IMR-90 (cell line): ENCODE measurements at regions not wholly inside any gene's neighbourhood (a gene's known extent, or its start where the extent isn't known, plus 50 kb on each side); places are given as distances from the start of the nearest gene placed in this dataset.
"Not testable (repeated sequence)": the region's sequence is repeated elsewhere in the genome, so short reads cannot be mapped to it uniquely, and the experiment has no call there.

Source experiments
- ATAC-seq: fragments of 200-7000 bp; cut with Tn5 transposase; 2 replicates; pipeline ENCODE4 v1.9.1; 2020; ENCODE audit warnings: low read depth, mild to moderate bottlenecking, moderate library complexity
- BruUV-seq: library from RNA; stranded (reverse); fragments of 400-500 nt; replicated peaks from 2 replicates; lab custom pipeline; 2021; lab: Mats Ljungman, UMichigan
- CTCF ChIA-PET: fragments of 300-600 bp; formaldehyde crosslinking; extraction: SDS; loops from one replicate; lab custom pipeline; 2021; ENCODE audit warnings: antibody characterized with exemption; lab: Yijun Ruan, JAX
- POLR2A ChIA-PET: fragments of 300-600 bp; sonication (Branson Sonifier 250); formaldehyde crosslinking; loops from one replicate; lab custom pipeline; 2022; ENCODE audit warnings: antibody characterized with exemption; ENCODE audit not compliant: unreplicated experiment; lab: Charles Lee
- DNase-seq: peaks from one replicate; pipeline ENCODE4 v3.0.0; 2013
- H2AFZ ChIP-seq: replicated peaks from 2 replicates; pipeline ENCODE3; 2013; ENCODE audit warnings: low read length, mild to moderate bottlenecking; ENCODE audit not compliant: poor library complexity
- H2AK5ac ChIP-seq: 2 replicates; pipeline ENCODE4 v1.6.1; 2013; ENCODE audit warnings: low read depth, low read length, inconsistent platforms
- H2AK9ac ChIP-seq: replicated peaks from 2 replicates; pipeline ENCODE3; 2013; ENCODE audit warnings: mild to moderate bottlenecking, low read depth, low read length, moderate library complexity; ENCODE audit not compliant: poor library complexity
- H2BK120ac ChIP-seq: 2 replicates; pipeline ENCODE4 v1.6.1; 2013; ENCODE audit warnings: low read depth, low read length, inconsistent platforms
- H2BK15ac ChIP-seq: 3 replicates; pipeline ENCODE4 v1.6.1; 2013; ENCODE audit warnings: low read depth, low read length, inconsistent platforms
- H2BK20ac ChIP-seq: 2 replicates; pipeline ENCODE4 v1.6.1; 2013; ENCODE audit warnings: low read depth, mild to moderate bottlenecking, inconsistent platforms, low read length, moderate library complexity
- H2BK5ac ChIP-seq: 2 replicates; pipeline ENCODE4 v1.6.1; 2013; ENCODE audit warnings: mild to moderate bottlenecking, low read depth, low read length, inconsistent platforms; ENCODE audit not compliant: poor library complexity, severe bottlenecking
- H3K14ac ChIP-seq: replicated peaks from 2 replicates; pipeline ENCODE4 v1.6.1; 2013; ENCODE audit warnings: low read depth, low read length, inconsistent platforms
- H3K18ac ChIP-seq: 2 replicates; pipeline ENCODE4 v1.6.1; 2013; ENCODE audit warnings: low read depth, low read length, control low read depth
- H3K23ac ChIP-seq: 2 replicates; pipeline ENCODE4 v1.6.1; 2013; ENCODE audit warnings: low read depth, low read length, inconsistent platforms
- H3K27ac ChIP-seq: 2 replicates; pipeline ENCODE4 v1.5.1; 2013; ENCODE audit warnings: mild to moderate bottlenecking, control low read depth, low read length; ENCODE audit not compliant: insufficient read depth
- H3K27me3 ChIP-seq: 2 replicates; pipeline ENCODE4 v1.6.1; 2013; ENCODE audit warnings: low read length; ENCODE audit not compliant: control insufficient read depth, insufficient read depth
- H3K36me3 ChIP-seq: 2 replicates; pipeline ENCODE4 v1.6.1; 2013; ENCODE audit warnings: low read length, mixed read lengths; ENCODE audit not compliant: control insufficient read depth, insufficient read depth
- H3K4ac ChIP-seq: 2 replicates; pipeline ENCODE4 v1.6.1; 2013; ENCODE audit warnings: low read depth, low read length, inconsistent platforms
- H3K4me1 ChIP-seq: 2 replicates; pipeline ENCODE4 v1.6.1; 2013; ENCODE audit warnings: low read length, mixed read lengths; ENCODE audit not compliant: control insufficient read depth, insufficient read depth
- H3K4me2 ChIP-seq: 2 replicates; pipeline ENCODE4 v1.6.1; 2013; ENCODE audit warnings: low read depth, mild to moderate bottlenecking, control low read depth, low read length, moderate library complexity
- H3K4me3 ChIP-seq: 2 replicates; pipeline ENCODE4 v1.5.1; 2013; ENCODE audit warnings: low read depth, mild to moderate bottlenecking, control low read depth, low read length, moderate library complexity; ENCODE audit not compliant: insufficient read depth
- H3K56ac ChIP-seq: 2 replicates; pipeline ENCODE4 v1.6.1; 2013; ENCODE audit warnings: low read length, inconsistent platforms; ENCODE audit not compliant: insufficient read depth; ENCODE audit errors: extremely low read depth
- H3K79me1 ChIP-seq, 2 experiments: 2 replicates each; pipeline ENCODE4 v1.6.1; 2013; ENCODE audit warnings: low read length in 2 of 2, inconsistent platforms in 1 of 2, low read depth in 1 of 2
- H3K9ac ChIP-seq: 2 replicates; pipeline ENCODE4 v1.6.1; 2013; ENCODE audit warnings: low read depth, low read length, control low read depth
- H3K9me1 ChIP-seq: 2 replicates; pipeline ENCODE4 v1.6.1; 2013; ENCODE audit warnings: low read length, inconsistent platforms; ENCODE audit not compliant: insufficient read depth
- H3K9me3 ChIP-seq: 2 replicates; pipeline ENCODE4 v1.6.1; 2013; ENCODE audit warnings: low read length; ENCODE audit not compliant: control insufficient read depth, insufficient read depth
- H4K20me1 ChIP-seq: 2 replicates; pipeline ENCODE4 v1.6.1; 2013; ENCODE audit warnings: low read length, inconsistent platforms; ENCODE audit not compliant: insufficient read depth
- H4K5ac ChIP-seq: 2 replicates; pipeline ENCODE4 v1.6.1; 2013; ENCODE audit warnings: mild to moderate bottlenecking, low read depth, low read length, control low read depth
- H4K8ac ChIP-seq, 2 experiments: 2 replicates each; pipeline ENCODE4 v1.6.1; 2013; ENCODE audit warnings: low read depth in 2 of 2, low read length in 2 of 2, control low read depth in 1 of 2, inconsistent platforms in 1 of 2
- H4K91ac ChIP-seq: 2 replicates; pipeline ENCODE4 v1.6.1; 2013; ENCODE audit warnings: low read depth, low read length, inconsistent platforms; ENCODE audit not compliant: insufficient read depth
- BHLHE40 ChIP-seq: fragments of 150-350 bp; IDR thresholded peaks from 2 replicates; pipeline ENCODE4 v1.6.1; 2016; ENCODE audit warnings: mild to moderate bottlenecking, low read depth, low read length
- CEBPB ChIP-seq: IDR thresholded peaks from 2 replicates; pipeline ENCODE4 v1.6.1; 2012; ENCODE audit warnings: low read depth, low read length, improper control_type of control experiment
- CHD1 ChIP-seq: IDR thresholded peaks from 2 replicates; pipeline ENCODE4 v1.6.1; 2012; ENCODE audit warnings: low read depth, low read length, improper control_type of control experiment
- POLR2A ChIP-seq: IDR thresholded peaks from 2 replicates; pipeline ENCODE4 v1.6.1; 2012; ENCODE audit warnings: mild to moderate bottlenecking, low read depth, low read length
- RAD21 ChIP-seq: IDR thresholded peaks from 2 replicates; pipeline ENCODE4 v1.6.1; 2012; ENCODE audit warnings: low read length, improper control_type of control experiment
- RCOR1 ChIP-seq: IDR thresholded peaks from 2 replicates; pipeline ENCODE4 v1.6.1; 2012; ENCODE audit warnings: mild to moderate bottlenecking, low read length, improper control_type of control experiment; ENCODE audit not compliant: insufficient replicate concordance
- WGBS, 2 experiments: methylation state at CpG; one replicate each; pipeline versions ENCODE4 v1.1.5 to v1.1.7; 2013; ENCODE audit warnings: missing lambda C conversion rate in 2 of 2; ENCODE audit not compliant: insufficient read length in 1 of 2; ENCODE audit errors: extremely low coverage in 2 of 2; 5-methylcytosine and 5-hydroxymethylcytosine counted together
- dilution Hi-C: fragments of 300-500 bp; cut with HindIII; formaldehyde crosslinking; loops from one replicate; pipeline ENCODE4 v1.14.3; 2018; ENCODE audit warnings: low sequenced_read_pairs; ENCODE audit not compliant: unreplicated experiment
- in situ Hi-C: fragments of 300-500 bp; cut with MboI; formaldehyde crosslinking; loops from 3 replicates; pipeline ENCODE4 v1.14.3; 2019; ENCODE audit warnings: low sequenced_read_pairs, inconsistent platforms, mixed read lengths
- intact Hi-C: fragments of 100-400 bp; cut with micrococcal nuclease; formaldehyde crosslinking; loops from 2 replicates; pipeline ENCODE4 v1.10.0; 2022
- TF ChIP-seq, protein P1 (sequence below): fragments of 150-350 bp; IDR thresholded peaks from 2 replicates; pipeline ENCODE4 v1.6.1; 2016; ENCODE audit warnings: low read depth, mild to moderate bottlenecking, low read length, moderate library complexity, borderline replicate concordance
- TF ChIP-seq, protein P2 (sequence below): conservative IDR thresholded peaks from 2 replicates; pipeline ENCODE4 v1.5.1; 2012; ENCODE audit warnings: mild to moderate bottlenecking, low read depth, low read length, improper control_type of control experiment

DNA sequence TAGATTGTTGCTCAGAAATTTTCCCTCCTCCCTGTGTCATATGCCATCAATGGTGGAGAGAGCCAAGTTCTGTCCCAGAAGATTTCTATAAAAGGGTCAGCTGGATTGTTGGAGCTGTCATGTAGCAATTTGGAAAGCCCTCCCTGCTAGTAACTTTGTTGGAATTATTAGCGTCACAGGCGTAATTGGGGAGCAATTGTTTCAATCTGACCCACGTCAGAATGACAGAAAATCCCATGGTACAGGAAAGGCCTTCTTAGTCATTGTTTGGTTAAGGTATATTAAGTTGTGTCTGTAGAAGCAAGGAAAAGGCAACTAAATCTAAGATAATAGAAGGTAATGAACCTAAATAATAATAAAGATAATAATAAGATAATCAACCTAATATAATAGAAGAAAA is 148.4 kb downstream of the PLK2 start:
- ChIA-PET CTCF (interaction anchor here (0.7 kb wide), 1 partner anchor 182 kb away, joined by 3 read pairs; no protein-coding TSS in a partner anchor), POLR2A (no interaction called here)
- no peak overlapping the region for H3K4me2 ChIP-seq
- H4K5ac ChIP-seq = no peak overlapping the region
- H3K23ac ChIP-seq = no peak overlapping the region
- dilution Hi-C loops = no loop called here
- no peaks in the 10 kb centered on the region for H3K79me1 ChIP-seq
- no peak overlapping the region for H2AFZ ChIP-seq
- no peaks in the 10 kb centered on the region for H4K20me1 ChIP-seq
- intact Hi-C loops = no loop called here
- no peak overlapping the region for H3K9ac ChIP-seq
- H3K56ac ChIP-seq = no peak overlapping the region
- H3K9me3 ChIP-seq = no peaks in the 10 kb centered on the region
- no peak overlapping the region for H3K4ac ChIP-seq
- DNase-seq (no peak), ATAC-seq (no peak)
- no peak overlapping the region for H2BK20ac ChIP-seq
- BruUV-seq = no TSS peak
- in situ Hi-C loops = no loop called here
- WGBS, 2 experiments = no CpG with 5 or more reads among the region's 3 CpGs
- H3K9me1 ChIP-seq = no peaks in the 10 kb centered on the region
- H3K18ac ChIP-seq = no peak overlapping the region
- H3K4me1 ChIP-seq = no peaks in the 10 kb centered on the region
- H4K8ac ChIP-seq = no peak overlapping the region
- no peaks in the 10 kb centered on the region for H3K36me3 ChIP-seq
- no peak overlapping the region for H2AK5ac ChIP-seq
- H3K14ac ChIP-seq = no peak overlapping the region
- no peak overlapping the region for H2AK9ac ChIP-seq
- no peak overlapping the region for H2BK5ac ChIP-seq
- no peak overlapping the region for H3K27ac ChIP-seq
- no peaks in the 10 kb centered on the region for H3K27me3 ChIP-seq
- no peak overlapping the region for H4K91ac ChIP-seq
- TF ChIP-seq BHLHE40 (no peak), RAD21 (no peak), CHD1 (no peak), POLR2A (no peak), CEBPB (no peak), RCOR1 (no peak)
- TF ChIP-seq, protein P1, sequence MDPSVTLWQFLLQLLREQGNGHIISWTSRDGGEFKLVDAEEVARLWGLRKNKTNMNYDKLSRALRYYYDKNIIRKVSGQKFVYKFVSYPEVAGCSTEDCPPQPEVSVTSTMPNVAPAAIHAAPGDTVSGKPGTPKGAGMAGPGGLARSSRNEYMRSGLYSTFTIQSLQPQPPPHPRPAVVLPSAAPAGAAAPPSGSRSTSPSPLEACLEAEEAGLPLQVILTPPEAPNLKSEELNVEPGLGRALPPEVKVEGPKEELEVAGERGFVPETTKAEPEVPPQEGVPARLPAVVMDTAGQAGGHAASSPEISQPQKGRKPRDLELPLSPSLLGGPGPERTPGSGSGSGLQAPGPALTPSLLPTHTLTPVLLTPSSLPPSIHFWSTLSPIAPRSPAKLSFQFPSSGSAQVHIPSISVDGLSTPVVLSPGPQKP = no peak
- TF ChIP-seq, protein P2, sequence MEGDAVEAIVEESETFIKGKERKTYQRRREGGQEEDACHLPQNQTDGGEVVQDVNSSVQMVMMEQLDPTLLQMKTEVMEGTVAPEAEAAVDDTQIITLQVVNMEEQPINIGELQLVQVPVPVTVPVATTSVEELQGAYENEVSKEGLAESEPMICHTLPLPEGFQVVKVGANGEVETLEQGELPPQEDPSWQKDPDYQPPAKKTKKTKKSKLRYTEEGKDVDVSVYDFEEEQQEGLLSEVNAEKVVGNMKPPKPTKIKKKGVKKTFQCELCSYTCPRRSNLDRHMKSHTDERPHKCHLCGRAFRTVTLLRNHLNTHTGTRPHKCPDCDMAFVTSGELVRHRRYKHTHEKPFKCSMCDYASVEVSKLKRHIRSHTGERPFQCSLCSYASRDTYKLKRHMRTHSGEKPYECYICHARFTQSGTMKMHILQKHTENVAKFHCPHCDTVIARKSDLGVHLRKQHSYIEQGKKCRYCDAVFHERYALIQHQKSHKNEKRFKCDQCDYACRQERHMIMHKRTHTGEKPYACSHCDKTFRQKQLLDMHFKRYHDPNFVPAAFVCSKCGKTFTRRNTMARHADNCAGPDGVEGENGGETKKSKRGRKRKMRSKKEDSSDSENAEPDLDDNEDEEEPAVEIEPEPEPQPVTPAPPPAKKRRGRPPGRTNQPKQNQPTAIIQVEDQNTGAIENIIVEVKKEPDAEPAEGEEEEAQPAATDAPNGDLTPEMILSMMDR = no peak
- H3K4me3 ChIP-seq = no peak overlapping the region
- no peak overlapping the region for H2BK120ac ChIP-seq
- no peak overlapping the region for H2BK15ac ChIP-seq

DNA sequence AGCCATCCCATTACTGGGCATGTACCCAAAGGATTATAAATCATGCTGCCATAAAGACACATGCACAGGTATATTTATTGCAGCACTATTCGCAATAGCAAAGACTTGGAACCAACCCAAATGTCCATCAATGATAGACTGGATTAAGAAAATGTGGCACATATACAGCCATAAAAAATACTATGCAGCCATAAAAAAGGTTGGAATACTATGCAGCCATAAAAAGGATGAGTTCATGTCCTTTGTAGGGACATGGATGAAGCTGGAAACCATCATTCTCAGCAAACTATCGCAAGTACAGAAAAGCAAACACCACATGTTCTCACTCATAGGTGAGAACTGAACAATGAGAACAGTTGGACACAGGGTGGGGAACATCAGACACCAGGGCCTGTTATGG is 151.5 kb downstream of the PLK2 start:
- H3K14ac ChIP-seq, H3K23ac ChIP-seq, H3K27ac ChIP-seq, DNase-seq, dilution Hi-C loops, H4K20me1 ChIP-seq, ATAC-seq, H2BK5ac ChIP-seq, POLR2A ChIA-PET, in situ Hi-C loops, H3K9ac ChIP-seq, H2AFZ ChIP-seq, H4K5ac ChIP-seq, H3K9me3 ChIP-seq, intact Hi-C loops, H3K56ac ChIP-seq, H4K91ac ChIP-seq, H3K9me1 ChIP-seq, H3K4me1 ChIP-seq, H4K8ac ChIP-seq, H3K4me3 ChIP-seq, H3K4me2 ChIP-seq, H3K4ac ChIP-seq, H3K36me3 ChIP-seq, H2AK5ac ChIP-seq, H3K27me3 ChIP-seq, BruUV-seq, CTCF ChIA-PET, H3K18ac ChIP-seq, H2BK120ac ChIP-seq, H2BK20ac ChIP-seq, H3K79me1 ChIP-seq, H2AK9ac ChIP-seq, H2BK15ac ChIP-seq: not testable (repeated sequence)
- WGBS, 2 experiments = no CpG with 5 or more reads among the region's 2 CpGs
